Pancreas (tissue), 10 donors: ENCODE measurements at regions not wholly inside any gene's neighbourhood (a gene's known extent, or its start where the extent isn't known, plus 50 kb on each side); places are given as distances from the start of the nearest gene placed in this dataset.

ENCODE experiments used
- ATAC-seq, 4 donors: fragments of 200-7000 bp; cut with Tn5 transposase; one replicate each; pipeline versions ENCODE4 v1.8.0 to v1.9.1; 2020; ENCODE audit warnings: mild to moderate bottlenecking in 4 of 4, moderate library complexity in 4 of 4
- DNase-seq, 6 donors: peaks; one replicate each; pipeline ENCODE4 v3.0.0-alpha.2; 2020
- FAIRE-seq: peaks from 2 replicates; lab custom pipeline; 2012; peaks lifted over from hg19 to GRCh38; lab: Jason Lieb, UNC
- H3K27ac ChIP-seq, 4 donors: fragments of 200-600 bp; sonication (generic); 1 replicate in 3 of 4; 2 replicates in 1 of 4; pipeline versions ENCODE4 v1.5.0 to v1.8.0; 2020
- H3K27me3 ChIP-seq, 4 donors: fragments of 200-600 bp; one replicate each; pipeline ENCODE4 v1.8.0; 2021
- H3K36me3 ChIP-seq, 3 donors: fragments of 200-600 bp; sonication (generic) in 1 of 3; one replicate each; pipeline versions ENCODE4 v1.5.0 to v1.8.0; 2020 to 2021
- H3K4me1 ChIP-seq, 3 donors: fragments of 200-600 bp; one replicate each; pipeline ENCODE4 v1.8.0; 2021
- H3K4me3 ChIP-seq, 4 donors: fragments of 200-600 bp; sonication (generic) in 2 of 4; one replicate each; pipeline versions ENCODE4 v1.5.0 to v1.8.0; 2020 to 2021
- H3K9me3 ChIP-seq, 4 donors: fragments of 200-600 bp; one replicate each; pipeline ENCODE4 v1.8.0; 2021
- WGBS, 2 donors: extraction: QIAGEN DNeasy Blood & Tissue Kit; methylation state at CpG; one replicate each; pipeline ENCODE4 v1.1.7; 2013; 5-methylcytosine and 5-hydroxymethylcytosine counted together
- intact Hi-C, 3 donors: fragments of 100-400 bp; cut with DNase I; formaldehyde crosslinking; loops; one replicate each; pipeline versions ENCODE4 v1.11.1 to v1.14.2; 2022
- TF ChIP-seq, protein P1 (sequence below), 4 donors: fragments of 200-600 bp; sonication (generic) in 3 of 4; IDR thresholded peaks; one replicate each; pipeline versions ENCODE4 v1.5.0 to v1.8.0; 2021; ENCODE audit warnings: antibody characterized with exemption in 4 of 4
- donor health status: healthy with polysubstance abuse.
- donor health status: DM: no; HTN: no; CAD: no; lungs with moderate emphysema.
- donor health status: DM: no; HTN: no; CAD: no.
- donor health status: control.
- donor health status: control.
- donor health status: Bipolar disorder and iron deficiency.
- donor health status: DM: yes; HTN: yes; CAD: no.
- donor health status: DM: no; HTN: no; CAD: no.
- donor health status: DM: no; HTN: no; CAD: no.
- donor health status: DM: yes; HTN: yes; CAD: no.

DNA sequence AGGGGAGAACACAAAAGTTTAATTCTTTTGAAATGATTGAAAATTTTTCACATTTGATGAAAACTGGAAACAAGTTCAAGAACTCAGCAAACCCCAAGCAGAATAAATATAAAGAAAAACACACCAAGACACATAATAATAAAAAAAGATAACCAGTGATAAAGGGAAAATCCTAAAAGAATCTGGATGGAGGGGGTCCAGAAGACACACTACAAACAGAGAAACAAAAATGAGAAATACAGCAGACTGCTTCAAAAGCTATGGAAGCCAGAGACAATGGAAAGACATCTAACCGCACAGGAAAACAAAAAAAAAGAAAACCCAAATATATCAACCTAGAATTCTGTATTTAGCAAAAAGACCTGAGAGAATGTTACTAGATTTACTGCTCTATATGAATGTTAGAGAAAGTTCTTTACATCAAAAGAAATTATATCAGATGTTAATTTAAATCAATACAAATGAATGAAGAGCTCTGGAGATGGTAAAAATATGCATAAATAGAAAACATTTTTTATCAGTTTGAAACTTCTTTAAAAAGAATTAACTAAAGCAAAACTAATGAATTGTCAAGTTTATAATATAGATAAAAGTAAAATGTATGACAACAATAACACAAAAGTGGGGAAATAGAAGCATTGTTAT is 310.7 kb upstream of the PREP start:
- intact Hi-C loops: no loop called here
- FAIRE-seq: peak; percentile 66
- ATAC-seq: no peak

GRCh38 chr6:105711216-105711615 is 308.3 kb upstream of the PREP start:
- no peaks in the 10 kb centered on the region for H3K9me3 ChIP-seq
- H3K27ac ChIP-seq: no peak overlapping the region
- TF ChIP-seq, protein P1, sequence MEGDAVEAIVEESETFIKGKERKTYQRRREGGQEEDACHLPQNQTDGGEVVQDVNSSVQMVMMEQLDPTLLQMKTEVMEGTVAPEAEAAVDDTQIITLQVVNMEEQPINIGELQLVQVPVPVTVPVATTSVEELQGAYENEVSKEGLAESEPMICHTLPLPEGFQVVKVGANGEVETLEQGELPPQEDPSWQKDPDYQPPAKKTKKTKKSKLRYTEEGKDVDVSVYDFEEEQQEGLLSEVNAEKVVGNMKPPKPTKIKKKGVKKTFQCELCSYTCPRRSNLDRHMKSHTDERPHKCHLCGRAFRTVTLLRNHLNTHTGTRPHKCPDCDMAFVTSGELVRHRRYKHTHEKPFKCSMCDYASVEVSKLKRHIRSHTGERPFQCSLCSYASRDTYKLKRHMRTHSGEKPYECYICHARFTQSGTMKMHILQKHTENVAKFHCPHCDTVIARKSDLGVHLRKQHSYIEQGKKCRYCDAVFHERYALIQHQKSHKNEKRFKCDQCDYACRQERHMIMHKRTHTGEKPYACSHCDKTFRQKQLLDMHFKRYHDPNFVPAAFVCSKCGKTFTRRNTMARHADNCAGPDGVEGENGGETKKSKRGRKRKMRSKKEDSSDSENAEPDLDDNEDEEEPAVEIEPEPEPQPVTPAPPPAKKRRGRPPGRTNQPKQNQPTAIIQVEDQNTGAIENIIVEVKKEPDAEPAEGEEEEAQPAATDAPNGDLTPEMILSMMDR (IDR thresholded peaks at IDR 0.05): no peak
- FAIRE-seq (no peak), DNase-seq (no peak), ATAC-seq (no peak)
- no peaks in the 10 kb centered on the region for H3K36me3 ChIP-seq
- H3K4me3 ChIP-seq: no peak overlapping the region
- intact Hi-C loops: no loop called here
- WGBS, 2 donors: 80 to 86% methylated on average over 2 of the region's 2 CpGs
- H3K4me1 ChIP-seq: no peaks in the 10 kb centered on the region
- H3K27me3 ChIP-seq: no peaks in the 10 kb centered on the region

More for the DNA sequence above, 310.7 kb upstream of the PREP start:
- no peaks in the 10 kb centered on the region for H3K27me3 ChIP-seq
- no peak overlapping the region for H3K4me3 ChIP-seq
- H3K36me3 ChIP-seq: no peaks in the 10 kb centered on the region
- no peak for DNase-seq
- no peaks in the 10 kb centered on the region for H3K9me3 ChIP-seq
- no peaks in the 10 kb centered on the region for H3K4me1 ChIP-seq
- H3K27ac ChIP-seq: no peak overlapping the region
- 92 to 94% methylated on average over 1 of the region's 1 CpG for WGBS, 2 donors
- TF ChIP-seq, protein P1 (IDR thresholded peaks at IDR 0.05): no peak

- 72 to 78% methylated on average over 5 of the region's 5 CpGs for WGBS, 2 donors
- H3K27ac ChIP-seq: no peak overlapping the region
- no peak for ATAC-seq
- no peaks in the 10 kb centered on the region for H3K9me3 ChIP-seq
- no peaks in the 10 kb centered on the region for H3K27me3 ChIP-seq
- FAIRE-seq: no peak
- no peaks in the 10 kb centered on the region for H3K4me1 ChIP-seq
- intact Hi-C loops: no loop called here
- H3K36me3 ChIP-seq: no peaks in the 10 kb centered on the region
- no peak for DNase-seq
- TF ChIP-seq, protein P1 (IDR thresholded peaks at IDR 0.05): no peak
- H3K4me3 ChIP-seq: no peak overlapping the region
Measured at GRCh38 chr6:105705608-105706007, 302.7 kb upstream of the PREP start.

DNA sequence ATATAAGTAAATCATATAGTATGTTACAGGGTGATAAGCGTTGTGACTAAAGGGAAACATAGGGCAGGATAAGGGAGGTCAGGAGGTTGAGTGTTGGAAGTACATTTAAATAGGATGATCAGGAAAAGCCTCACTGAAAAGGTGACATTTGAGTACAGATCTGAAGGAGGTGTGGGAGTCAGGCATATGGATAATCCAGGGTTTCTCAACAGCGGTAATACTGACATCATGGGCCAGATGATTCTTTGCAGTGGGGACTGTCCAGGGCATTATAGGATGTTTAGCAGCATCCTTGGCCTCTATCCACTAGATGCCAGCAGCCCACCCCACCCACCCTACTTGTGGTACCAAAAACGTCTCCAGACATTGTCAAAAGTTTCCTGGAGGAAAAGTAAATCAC is 292.6 kb upstream of the PREP start:
- Histone ChIP-seq H3K27me3 (no peaks in the 10 kb centered on the region), H3K9me3 (no peaks in the 10 kb centered on the region), H3K4me3 (no peak overlapping the region), H3K4me1 (no peaks in the 10 kb centered on the region), H3K27ac (no peak overlapping the region), H3K36me3 (no peaks in the 10 kb centered on the region)
- 51 to 56% methylated on average over 3 of the region's 3 CpGs for WGBS, 2 donors
- ATAC-seq (no peak), DNase-seq (no peak), FAIRE-seq (no peak)
- intact Hi-C loops: no loop called here
- TF ChIP-seq, protein P1 (IDR thresholded peaks at IDR 0.05): no peak

DNA sequence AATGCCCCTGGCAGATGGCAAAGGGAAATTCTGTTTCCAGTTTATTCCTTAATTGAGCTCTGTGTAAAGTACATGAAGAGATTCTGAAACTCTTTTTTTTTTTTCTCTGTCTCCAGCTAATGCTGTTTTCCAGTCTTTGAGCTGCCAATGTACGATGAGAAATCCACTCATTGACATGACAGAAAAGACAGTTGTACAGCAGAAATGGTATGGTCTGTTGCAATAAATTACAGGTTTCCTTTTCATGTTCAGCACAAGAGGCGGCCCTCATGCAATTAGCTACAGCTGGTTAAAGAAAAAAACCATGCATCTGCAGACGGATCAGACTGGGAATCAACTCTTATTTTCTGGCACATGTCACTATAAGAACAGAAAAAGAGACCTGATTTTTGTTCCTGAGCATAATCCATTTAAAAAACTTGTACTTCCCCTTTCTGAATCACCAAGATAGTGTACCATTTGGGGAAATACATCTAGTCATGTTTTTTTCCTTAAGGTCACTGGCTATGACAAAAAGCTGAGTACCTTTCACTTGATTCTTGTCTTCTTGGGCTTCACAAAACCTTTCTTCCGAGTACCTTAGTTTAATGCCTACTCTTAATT is 289.8 kb upstream of the PREP start:
- H3K4me3 ChIP-seq: no peak overlapping the region
- no peak for DNase-seq
- ATAC-seq: peak in 1 of 4 donors; percentile 25
- H3K36me3 ChIP-seq: no peaks in the 10 kb centered on the region
- intact Hi-C loops: no loop called here
- H3K4me1 ChIP-seq: no peaks in the 10 kb centered on the region
- H3K27ac ChIP-seq: no peak overlapping the region
- no peaks in the 10 kb centered on the region for H3K9me3 ChIP-seq
- TF ChIP-seq, protein P1 (IDR thresholded peaks at IDR 0.05): no peak
- FAIRE-seq: no peak
- WGBS, 2 donors: 57 to 63% methylated on average over 4 of the region's 4 CpGs
- no peaks in the 10 kb centered on the region for H3K27me3 ChIP-seq
